Fibroblast of gingiva (primary cell): ENCODE measurements at regions not wholly inside any gene's neighbourhood (a gene's known extent, or its start where the extent isn't known, plus 50 kb on each side); places are given as distances from the start of the nearest gene placed in this dataset.
A peak's percentile ranks its signal among the peaks of the same experiment; 100 is the strongest.

Experiments
- DNase-seq: peaks from one replicate; pipeline ENCODE4 v3.0.0-alpha.2; 2011; ENCODE audit warnings: low read depth

DNA sequence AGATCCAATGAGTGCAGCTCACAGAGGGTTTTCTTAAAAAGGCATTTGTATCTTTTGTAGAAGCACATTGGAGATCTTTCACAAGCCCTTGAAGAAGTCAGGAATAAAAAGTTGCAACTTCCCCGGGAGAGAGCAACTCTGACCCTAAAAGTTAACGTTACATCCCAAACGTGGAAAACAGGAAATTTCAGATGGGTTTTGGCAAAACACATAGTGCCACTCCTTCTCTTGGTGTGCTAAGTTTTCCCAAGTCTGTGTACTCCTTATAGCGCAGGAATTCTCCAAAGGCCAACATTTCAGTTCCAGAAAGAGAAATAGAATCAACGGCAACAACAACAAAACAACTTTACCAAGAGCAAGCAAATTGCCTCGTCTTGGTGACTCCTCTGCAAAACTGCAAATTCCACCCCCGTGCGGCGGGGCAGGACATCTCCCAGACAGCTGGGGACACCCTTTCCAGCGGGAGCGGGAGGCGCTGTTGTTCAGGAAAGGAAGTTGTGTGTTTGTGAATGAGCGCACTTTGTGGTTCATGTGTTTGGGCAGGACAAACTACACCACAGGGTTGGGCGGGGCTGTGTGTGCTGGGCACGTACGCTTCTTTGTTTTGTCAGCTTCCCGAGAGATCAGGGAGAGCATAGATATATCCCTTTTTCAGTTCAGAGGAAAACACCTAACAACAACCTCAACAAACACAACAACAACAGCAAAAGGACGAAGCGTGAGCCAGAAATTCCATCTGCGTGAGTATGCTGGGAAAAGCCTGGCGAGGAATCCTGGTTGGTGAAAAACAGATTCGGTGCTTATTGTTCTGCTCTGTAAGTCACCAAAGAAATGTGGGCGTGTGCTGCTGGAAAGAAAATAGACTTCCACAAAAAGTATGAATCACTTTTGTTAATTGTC is 294.7 kb upstream of the PITRM1 start:
- DNase-seq = peak; percentile 98

DNA sequence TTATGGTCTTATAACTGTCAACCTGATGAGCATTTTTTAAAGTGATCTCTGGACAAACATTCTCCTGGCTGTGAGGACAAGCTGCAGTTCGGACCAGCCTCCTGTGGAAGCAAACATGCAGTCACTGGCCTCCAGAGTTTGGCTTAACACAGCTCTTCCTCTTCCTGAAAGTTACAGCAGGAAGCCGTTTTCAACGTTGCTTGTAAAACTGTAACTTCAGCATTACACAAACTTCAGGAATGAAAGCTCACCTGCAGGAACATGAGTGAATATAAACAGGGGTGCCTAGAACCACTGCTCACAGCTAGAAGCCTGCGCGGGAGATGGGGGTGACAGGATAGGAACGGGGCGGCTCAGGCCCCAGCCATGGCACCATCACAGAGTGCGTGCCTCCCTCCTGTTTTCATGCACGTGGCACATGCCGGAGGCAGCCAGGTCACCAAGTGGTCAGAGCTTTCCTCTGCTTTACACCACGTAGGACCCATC is 292.9 kb upstream of the PITRM1 start:
- no peak for DNase-seq

DNA sequence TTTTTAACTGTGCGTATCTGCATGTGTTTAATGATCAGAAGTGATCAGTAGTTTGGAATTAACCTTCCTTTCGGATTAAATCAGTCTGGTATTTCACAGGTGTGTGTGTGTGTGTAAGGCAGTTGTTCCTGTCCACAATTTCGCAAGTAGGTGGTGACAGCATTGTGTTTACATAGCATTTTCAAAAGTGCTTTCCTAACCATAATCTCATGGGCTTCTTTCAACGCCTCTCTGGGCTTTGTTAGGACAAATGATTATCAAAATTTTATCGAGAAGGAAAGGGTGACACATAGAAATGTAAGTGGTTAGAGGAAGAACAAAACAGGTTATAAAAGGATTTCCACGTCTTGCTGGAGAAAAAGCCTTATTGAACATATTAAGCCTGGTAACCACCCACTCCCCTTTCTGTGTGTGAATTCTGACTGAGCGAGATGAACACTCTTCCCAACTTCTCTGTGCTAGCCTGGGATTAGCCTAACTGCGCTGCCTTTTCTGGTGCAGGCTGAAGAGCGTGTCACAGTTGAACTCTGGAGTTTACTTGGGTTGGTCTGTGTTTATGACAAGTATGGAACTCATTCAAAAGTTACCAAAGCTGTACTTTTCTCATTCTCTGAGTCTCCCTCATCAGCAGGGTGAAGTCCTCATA is 292.3 kb upstream of the PITRM1 start:
- no peak for DNase-seq

DNA sequence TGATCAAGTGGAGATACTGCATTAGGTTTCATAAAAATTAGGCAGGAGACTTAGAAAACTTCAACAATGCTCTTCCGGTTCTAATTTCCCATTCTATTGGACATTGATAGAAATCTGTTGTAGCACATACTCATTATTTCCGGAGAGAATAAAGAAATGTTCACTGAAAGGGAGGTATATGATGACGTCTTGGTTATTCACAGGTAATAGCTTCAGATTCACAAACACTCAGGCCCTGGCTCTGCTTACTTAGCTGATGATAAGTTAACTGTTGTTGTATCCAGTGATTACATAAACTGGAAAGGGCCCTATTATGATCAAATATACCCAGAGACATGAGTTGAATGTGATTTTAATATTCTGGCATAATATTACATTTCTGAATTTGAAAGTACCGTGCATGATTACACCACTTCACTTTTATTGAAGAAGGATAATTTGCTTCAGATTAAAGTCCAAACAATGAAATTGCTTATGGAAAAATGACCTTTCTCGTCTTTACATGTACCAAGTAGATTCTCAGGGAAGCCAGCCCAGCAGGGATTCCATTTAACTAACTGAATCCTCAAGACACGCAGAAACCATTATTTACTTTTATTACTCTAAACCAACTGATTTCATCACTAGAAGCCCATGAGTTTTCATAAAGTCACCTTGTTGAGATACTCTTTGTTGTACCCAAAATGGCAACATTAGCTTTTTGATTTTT is 288.0 kb upstream of the PITRM1 start:
- peak; percentile 15 for DNase-seq

DNA sequence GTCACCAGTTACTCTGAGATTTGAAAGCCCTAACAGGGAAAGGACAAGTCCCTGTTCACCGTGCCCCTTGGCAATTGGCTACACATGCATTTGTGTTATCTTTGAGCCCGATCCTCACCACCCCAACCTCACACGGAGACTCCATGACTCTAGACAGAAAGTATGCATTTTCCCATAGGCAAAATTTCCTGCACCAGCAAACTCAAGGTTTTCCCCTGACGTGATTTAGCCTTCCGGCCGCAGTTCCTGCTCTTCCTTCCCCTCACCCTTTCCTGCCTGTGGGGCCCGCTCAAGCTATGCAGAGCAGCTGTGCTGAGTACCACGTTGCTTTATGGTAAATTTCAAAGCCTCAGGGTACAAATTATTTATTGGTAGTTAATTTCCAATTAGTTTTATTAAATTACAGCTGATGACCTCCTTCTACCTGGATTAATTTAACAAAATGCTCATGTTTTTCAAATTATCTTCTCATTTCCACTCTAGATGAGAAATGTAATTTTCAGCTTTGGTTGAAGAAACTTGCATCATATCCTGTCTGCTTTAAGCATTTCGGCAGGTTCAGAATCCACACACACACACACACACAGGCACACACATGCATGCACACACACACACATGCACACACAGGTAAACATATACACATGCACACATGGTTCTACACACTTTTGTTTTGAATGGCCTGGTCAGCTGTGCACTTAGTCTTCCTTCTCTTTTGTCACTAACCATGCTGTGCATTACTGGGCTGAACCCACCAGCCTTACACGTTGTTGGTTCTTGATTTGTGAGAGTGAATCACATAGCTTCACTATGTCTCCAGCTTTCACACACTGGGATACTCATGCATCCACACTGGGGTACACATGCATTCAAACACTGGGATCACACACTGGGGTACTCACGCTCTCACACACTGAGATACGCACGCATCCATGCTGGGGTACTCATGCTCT is 283.1 kb upstream of the PITRM1 start:
- DNase-seq = no peak

DNA sequence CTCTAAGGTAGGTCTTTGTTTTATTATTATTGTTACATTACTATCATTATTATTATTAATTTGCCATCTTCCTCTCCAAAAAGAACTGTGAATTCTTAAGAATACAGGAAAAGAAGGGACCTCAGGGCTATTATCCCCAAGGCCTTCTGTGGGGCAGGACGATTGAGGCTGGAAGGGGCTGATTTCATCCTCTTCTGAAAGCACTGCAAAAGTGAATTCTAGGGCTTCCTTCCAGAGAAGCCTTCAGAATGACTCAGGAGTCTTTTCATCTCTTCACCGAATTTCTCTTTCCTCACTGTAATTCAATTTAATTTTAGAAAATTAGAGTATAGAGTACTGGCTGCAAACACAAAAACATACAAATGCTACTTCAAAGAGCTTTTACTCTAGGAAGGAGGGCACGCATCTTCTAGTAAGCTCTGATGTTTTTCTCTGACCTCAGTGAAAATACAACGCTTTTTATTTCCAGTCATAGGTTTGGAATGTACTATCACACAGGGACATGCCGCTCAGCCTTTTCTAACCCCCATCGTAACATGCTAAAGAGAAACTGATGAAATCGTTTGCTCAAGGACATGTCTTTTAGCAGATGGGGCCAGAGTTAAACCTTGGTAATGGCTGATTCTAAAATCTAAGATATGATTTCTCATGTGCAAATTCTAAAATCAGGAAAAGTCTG is 280.2 kb upstream of the PITRM1 start:
- DNase-seq = peak; percentile 94

DNA sequence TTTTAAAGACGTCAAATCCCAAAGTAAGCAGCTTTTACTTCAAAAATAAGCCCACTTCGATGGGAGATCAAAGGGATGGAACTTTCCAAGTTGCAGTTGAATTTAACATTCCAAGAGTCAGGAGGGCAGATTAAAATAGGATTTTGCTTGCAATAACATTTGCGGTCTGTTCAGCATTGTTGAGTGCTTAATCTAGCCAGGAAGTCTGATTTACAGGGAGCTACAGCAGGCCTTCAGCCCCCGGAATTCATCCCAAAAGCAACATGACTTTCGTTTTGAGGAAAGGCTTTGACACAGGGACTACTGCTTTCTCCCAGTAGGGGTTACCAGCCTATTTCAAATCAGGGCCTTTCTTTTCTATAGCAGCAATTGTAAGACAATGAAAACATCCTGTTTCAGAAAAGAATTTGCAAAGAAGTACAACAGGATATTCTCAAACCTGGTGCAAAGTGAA is 279.6 kb upstream of the PITRM1 start:
- DNase-seq = peak; percentile 92

DNA sequence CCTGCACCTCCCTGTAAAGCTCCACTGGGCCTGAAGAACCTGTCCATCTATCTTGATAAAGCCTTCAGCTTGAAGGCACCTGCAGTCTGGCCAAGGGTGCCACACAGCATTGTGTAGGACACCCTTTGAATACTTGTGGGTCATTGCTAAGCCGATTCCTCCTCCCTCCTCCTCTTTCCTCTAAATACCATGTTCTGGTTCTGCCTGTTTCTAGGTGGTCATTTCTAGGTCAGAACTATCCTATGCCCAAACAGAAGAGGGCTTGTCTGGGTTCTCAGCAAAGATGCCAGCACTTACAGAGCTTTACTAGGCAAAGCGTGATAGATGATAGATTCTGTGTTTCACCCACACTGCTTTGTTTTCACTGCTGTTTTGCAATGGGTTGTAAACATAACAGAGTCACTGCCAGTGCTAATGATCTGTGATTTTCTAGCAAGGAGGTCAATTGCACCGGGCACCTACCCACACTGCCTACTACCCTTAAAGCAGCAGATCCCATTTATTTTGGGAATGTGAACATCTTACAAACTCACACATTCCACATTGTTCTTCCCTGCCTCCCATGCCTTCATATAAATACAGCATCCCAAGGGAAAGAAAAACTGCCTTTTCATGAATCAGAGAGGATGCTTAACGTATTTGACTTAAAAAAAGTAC is 279.1 kb upstream of the PITRM1 start:
- DNase-seq = peak; percentile 81

DNA sequence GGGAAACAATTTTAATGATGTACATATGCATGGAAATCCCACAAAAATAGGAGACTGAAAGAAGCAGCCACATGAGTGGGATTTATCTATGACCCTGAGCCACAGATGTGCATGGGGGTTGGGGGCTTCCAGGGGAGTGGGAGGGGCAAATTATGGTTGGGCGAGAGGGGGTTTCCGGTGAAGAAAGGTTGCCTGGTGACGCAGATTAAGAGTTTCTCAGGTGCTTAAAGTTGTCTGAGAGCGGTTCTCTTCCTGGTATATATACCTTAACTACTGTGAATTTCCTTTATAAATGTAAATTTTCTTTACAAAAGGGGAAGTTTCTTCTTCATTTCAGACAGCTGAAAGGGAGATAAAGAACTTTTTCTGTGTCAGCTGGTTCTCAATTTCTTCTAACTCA is 273.6 kb upstream of the PITRM1 start:
- DNase-seq = no peak

DNA sequence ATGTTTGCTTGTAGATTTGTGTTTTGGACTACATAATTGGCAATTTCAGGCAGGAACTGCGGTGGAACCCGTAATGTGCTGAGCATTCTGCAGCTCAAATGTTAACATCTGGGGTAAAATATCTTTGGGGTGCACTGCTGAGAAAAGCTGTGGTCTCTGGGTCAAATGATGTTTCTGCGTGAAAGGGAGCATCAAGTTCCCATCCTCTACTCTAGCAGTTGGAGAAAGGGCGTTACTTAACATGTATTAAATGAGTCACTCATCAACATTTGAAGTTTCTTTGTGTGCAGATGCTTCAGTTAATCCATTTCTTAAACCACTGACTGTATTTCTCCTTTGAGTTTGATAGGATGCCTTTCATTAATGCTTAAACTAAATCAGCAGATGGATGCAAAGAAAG is 273.1 kb upstream of the PITRM1 start:
- no peak for DNase-seq

DNA sequence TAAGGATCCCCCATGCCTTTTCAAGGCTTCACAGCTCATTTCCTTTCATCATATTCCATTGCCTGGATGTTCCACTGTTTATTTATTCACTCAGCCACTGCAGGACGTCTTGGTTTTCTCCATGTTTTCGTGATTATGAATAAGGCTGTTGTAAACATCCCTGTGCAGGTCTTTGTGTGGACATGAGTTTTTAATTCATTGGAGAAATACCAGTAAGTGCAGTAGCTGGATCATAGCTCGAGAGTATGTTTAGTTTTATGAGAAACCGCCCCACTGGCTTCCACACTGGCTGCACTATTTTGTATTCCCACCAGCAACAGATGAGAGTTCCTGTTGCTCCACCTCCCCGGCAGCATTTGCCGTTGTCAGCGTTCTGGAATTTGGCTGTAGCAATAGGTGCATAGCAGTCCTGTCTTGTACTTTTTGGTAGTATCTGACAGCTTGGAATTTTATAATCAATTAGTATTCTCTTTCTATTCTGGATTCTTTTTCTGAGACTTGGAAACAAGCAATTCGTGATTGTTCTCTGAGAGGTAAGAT is 269.9 kb upstream of the PITRM1 start:
- peak; percentile 50 for DNase-seq

DNA sequence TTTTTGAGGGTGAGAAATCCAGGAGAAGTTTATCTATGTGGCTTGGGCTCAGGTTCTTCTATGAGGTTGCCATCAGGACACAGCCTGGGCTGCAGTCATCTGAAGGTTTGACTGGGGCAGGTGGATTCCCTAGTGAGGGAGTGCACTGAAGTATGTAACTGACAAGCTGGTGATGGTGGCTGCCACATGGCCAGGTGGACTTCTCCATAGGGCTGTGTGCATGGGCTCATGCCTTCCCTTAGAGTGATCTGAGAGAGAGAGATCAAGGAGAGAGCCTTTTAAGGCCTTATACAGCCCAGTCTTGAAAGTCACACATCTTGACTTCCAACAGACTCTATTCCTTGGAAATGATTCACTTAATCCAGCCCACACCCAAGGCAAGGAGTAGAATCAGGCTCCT is 266.6 kb upstream of the PITRM1 start:
- no peak for DNase-seq

DNA sequence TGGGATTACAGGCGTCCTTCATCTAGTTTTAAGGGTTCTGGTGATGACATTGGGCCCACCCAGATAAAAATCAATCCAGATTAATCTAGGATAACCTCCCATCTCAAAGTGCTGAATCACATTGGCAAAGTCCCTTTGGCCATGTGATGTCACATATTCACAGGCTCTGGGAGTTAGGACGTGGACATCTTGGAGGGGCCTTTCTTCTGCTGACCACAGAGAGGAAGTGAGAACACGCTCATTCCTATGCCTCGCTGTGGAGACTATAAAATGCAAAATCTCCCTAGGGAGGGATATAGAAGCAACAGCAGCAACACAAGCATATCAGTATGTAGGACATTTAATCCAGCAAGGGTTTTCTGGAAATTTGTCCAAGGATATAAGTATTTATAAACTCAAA is 266.0 kb upstream of the PITRM1 start:
- DNase-seq = no peak

DNA sequence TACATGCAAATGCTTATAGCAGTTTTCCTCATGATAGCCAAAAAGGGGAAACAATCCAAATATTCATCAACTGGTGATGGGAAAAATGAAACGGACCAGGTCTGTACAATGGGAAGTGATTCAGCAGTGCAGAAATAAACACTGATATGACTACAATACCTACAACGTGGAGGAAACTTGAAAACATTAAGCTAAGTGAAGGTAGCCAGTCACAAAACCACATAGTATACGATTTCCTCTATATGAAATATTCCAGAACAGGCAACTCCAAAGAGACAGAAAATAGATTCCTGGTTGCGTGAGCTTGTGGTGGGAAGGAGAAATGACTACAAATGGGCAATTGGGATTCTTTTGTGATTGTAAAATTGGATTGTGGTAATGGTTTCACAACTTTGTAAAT is 263.1 kb upstream of the PITRM1 start:
- peak; percentile 26 for DNase-seq

DNA sequence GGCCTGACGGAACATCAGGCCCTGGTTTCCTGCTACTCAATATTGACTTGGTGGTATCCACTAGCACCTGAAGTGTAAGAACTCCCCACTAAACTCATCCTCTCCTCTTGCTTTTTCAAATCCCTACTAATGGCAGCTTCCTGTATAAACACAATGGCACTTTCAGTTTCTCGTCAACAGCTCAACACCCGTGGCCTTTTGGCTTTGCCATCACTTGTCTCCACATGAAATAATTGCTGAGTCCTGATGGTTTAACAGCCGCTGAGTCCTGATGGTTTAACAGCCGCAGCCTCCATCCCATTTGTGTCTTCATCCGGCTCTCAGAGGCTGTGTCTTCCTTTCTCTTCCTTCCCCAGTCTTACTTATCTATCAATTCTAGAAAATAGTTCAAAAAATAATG is 261.4 kb upstream of the PITRM1 start:
- no peak for DNase-seq

DNA sequence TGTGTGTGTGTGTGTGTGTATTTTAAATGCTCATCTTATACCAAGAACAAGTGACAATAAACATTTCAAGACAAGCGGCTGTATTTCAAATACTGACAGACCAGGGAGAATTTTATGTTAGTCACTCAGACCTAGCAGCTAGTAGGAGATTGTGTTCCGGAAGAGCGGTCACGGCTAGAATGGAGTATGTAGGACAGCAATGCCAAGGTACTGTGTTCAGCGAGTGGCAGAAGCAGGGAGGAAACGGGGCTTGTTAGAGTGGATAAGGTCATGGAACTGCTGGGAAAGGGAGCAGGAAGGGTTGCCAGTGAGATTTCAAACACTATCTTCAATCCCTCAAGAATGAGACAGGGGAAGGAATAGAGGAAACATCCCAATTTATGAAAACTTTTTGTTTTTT is 260.5 kb upstream of the PITRM1 start:
- no peak for DNase-seq

DNA sequence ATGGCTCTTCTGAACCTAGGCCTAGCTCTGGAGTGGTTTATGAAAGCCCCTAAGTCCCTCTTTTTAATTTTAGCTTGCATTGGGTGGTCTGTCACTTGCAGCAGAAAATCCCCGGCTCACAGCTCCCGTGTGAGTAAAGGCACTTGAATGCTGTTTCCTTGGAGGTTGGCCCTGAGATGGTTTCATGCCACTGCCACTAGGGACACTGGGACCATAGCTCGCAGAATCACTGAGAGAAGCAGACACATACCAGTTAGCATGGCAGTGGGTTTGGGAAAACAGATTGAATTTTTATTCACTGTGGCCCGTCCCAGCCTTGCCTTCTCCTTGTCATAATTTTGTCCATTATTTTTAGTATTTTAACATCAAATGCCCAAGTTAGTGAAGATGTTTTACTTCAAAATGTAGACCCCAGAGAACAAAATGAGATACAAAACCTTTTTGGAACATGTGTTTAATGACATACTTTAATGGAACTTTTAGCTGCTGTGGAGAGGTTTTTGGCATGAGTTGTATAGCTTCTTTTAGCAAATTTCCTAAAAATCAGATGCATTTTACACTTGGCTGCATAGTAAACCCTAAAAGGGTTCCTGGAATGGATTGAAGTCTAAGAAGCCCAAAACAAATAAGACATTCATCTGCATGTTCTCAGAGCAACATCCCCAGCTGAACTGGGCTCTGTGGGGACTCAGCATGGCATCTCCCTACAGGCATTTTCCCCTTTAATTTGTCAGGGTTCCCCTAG is 259.7 kb upstream of the PITRM1 start:
- DNase-seq = no peak

DNA sequence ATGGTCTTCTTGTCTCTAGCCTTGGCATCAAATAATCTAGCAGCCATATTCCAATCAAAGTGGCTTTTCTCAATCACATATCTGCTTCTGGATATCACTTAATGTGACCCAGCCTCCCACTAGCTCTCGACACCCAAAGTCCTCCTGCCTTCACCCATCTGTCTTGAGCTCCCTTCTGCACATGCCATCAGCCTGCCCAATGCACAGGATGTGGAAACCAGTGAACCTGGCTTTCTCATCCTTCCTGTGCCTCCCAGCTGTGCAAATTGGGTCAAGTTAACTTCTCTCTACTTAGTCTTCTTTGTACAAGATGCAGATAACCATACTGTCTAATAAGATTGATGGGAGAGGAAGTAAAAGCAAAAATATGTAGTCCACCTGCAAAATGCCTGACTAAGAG is 257.9 kb upstream of the PITRM1 start:
- no peak for DNase-seq

DNA sequence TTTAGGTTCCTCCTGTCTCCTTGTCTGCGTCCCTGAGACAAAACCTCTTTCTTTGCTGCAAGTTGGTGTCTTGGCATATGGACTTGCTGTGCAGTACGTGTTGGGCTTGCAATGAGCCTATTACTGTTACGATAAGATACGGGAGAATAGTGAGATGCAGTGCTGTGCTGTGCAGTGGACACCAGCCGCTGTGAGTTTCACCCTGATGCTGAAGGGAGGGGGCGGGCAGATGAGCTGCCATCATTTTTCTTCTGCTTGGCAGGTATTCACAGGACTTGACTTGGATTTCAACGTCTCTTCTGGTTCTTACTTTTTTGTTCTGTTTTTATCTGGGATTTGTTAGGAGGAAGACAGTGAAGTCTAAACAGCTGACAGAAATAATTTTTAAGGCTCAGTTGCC is 257.1 kb upstream of the PITRM1 start:
- no peak for DNase-seq
